K562 (cell line): ENCODE measurements at regions not wholly inside any gene's neighbourhood (a gene's known extent, or its start where the extent isn't known, plus 50 kb on each side); places are given as distances from the start of the nearest gene placed in this dataset.

Experiments
- BRCA1 ChIP-seq, 2 experiments: fragments of 450-650 bp in 1 of 2; sonication (generic) in 1 of 2; formaldehyde crosslinking in 1 of 2; IDR thresholded peaks; 2 replicates each; pipeline versions ENCODE4 v1.5.0 to v1.6.1; 2017 to 2020; ENCODE audit warnings: mild to moderate bottlenecking in 1 of 2, missing genetic modification reagents in 1 of 2
- BRF1 ChIP-seq: IDR thresholded peaks from 3 replicates; pipeline ENCODE4 v1.6.1; 2011; ENCODE audit warnings: borderline replicate concordance, mild to moderate bottlenecking; ENCODE audit not compliant: insufficient read length; ENCODE audit errors: extremely low read depth
- CC2D1A ChIP-seq: fragments of 450-650 bp; IDR thresholded peaks from 2 replicates; pipeline ENCODE4 v1.6.1; 2017; ENCODE audit warnings: mild to moderate bottlenecking
- DDX20 ChIP-seq: fragments of 450-650 bp; IDR thresholded peaks from 2 replicates; pipeline ENCODE4 v1.6.1; 2016; ENCODE audit warnings: missing genetic modification characterization, low read depth, mild to moderate bottlenecking, missing compliant biosample characterization, moderate library complexity
- MECOM ChIP-seq: fragments of 250-450 bp; sonication (Bioruptor Pico); IDR thresholded peaks from 2 replicates; pipeline ENCODE4 v1.8.0; 2022; ENCODE audit warnings: inconsistent platforms
- NFIX ChIP-seq: fragments of 250-450 bp; sonication (Bioruptor Pico); IDR thresholded peaks from 2 replicates; pipeline ENCODE4 v1.4.0; 2020; ENCODE audit warnings: low read depth, mild to moderate bottlenecking, moderate library complexity
- PRDM10 ChIP-seq: fragments of 450-650 bp; IDR thresholded peaks from 2 replicates; pipeline ENCODE4 v1.6.1; 2018; ENCODE audit not compliant: partially characterized antibody
- TARDBP ChIP-seq: fragments of 450-650 bp; IDR thresholded peaks from 2 replicates; pipeline ENCODE4 v1.6.1; 2016
- TCF3 ChIP-seq: sonication (generic); formaldehyde crosslinking; IDR thresholded peaks from 2 replicates; pipeline ENCODE4 v1.4.0; 2020; ENCODE audit warnings: mild to moderate bottlenecking, missing genetic modification reagents
- THAP7 ChIP-seq: fragments of 250-450 bp; sonication (Bioruptor Pico); IDR thresholded peaks from 2 replicates; pipeline ENCODE4 v1.5.0; 2021
- ZNF785 ChIP-seq: fragments of 250-450 bp; sonication (Bioruptor Pico); IDR thresholded peaks from 2 replicates; pipeline ENCODE4 v1.4.0; 2020; ENCODE audit warnings: mild to moderate bottlenecking

DNA sequence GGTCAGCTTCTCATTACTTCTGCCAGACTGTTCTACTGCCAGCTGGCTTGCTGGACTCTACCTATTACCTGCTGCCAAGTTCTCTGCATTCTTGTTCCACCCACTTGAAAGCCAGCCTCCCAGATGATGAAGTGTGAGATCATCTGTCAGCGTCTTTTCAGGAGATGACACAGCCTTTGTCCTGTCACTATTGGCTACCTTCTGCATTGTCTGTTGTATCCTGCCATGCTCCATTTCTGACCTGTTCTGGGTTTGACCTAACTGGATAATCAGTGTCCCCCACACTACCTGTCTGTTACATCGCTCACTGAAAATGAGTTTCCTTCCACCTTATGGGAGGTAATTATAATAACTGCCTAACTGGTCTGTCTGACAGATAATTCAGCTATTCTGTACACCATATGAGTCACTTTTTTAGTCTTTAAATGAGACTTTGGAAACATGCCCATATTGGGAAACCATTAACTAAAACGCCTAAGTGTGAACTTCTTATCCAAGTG, 520.6 kb downstream of the METTL4 start (continued):
- TF ChIP-seq PRDM10 (no peak), ZNF785 (CRISPR knock-in tag) (no peak), DDX20 (tag) (no peak), BRF1 (no peak), CC2D1A (no peak), THAP7 (CRISPR knock-in tag) (no peak), NFIX (CRISPR knock-in tag) (no peak), TARDBP (no peak), TCF3 (CRISPR knock-in tag) (no peak), BRCA1 (IDR thresholded peaks at IDR 0.05) (no peak), BRCA1 (CRISPR knock-in tag; IDR thresholded peaks at IDR 0.05) (no peak), MECOM (CRISPR knock-in tag) (no peak)
